ENCODE measurements at regions not wholly inside any gene's neighbourhood (a gene's known extent, or its start where the extent isn't known, plus 50 kb on each side); places are given as distances from the start of the nearest gene placed in this dataset.

- TF ChIP-seq, protein P1, sequence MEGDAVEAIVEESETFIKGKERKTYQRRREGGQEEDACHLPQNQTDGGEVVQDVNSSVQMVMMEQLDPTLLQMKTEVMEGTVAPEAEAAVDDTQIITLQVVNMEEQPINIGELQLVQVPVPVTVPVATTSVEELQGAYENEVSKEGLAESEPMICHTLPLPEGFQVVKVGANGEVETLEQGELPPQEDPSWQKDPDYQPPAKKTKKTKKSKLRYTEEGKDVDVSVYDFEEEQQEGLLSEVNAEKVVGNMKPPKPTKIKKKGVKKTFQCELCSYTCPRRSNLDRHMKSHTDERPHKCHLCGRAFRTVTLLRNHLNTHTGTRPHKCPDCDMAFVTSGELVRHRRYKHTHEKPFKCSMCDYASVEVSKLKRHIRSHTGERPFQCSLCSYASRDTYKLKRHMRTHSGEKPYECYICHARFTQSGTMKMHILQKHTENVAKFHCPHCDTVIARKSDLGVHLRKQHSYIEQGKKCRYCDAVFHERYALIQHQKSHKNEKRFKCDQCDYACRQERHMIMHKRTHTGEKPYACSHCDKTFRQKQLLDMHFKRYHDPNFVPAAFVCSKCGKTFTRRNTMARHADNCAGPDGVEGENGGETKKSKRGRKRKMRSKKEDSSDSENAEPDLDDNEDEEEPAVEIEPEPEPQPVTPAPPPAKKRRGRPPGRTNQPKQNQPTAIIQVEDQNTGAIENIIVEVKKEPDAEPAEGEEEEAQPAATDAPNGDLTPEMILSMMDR (IDR thresholded peaks at IDR 0.05; ENCODE audit: extremely low read depth in 1 of 2, insufficient read depth in 1 of 2, low read depth in 1 of 2, low read length in 2 of 2) = no peak
- TF ChIP-seq EZH2 (IDR thresholded peaks at IDR 0.05; ENCODE audit: borderline replicate concordance, low read depth, low read length, severe bottlenecking) = no peak
- TF ChIP-seq POLR2AphosphoS5 (IDR thresholded peaks at IDR 0.05; ENCODE audit: insufficient read depth, low read depth, low read length) = no peak
- no peak for TF ChIP-seq POLR2A (IDR thresholded peaks at IDR 0.05; ENCODE audit: low read depth, low read length)
Observed at GRCh38 chr2:198975779-198976178, 482.0 kb downstream of the SATB2 start.
